Endodermal cell (in vitro differentiated cells): ENCODE measurements at regions not wholly inside any gene's neighbourhood (a gene's known extent, or its start where the extent isn't known, plus 50 kb on each side); places are given as distances from the start of the nearest gene placed in this dataset.

ENCODE experiments used
- DNase-seq: peaks from one replicate; pipeline ENCODE4 v3.0.0-alpha.2; 2017
- H3K27ac ChIP-seq: 2 replicates; pipeline ENCODE4 v1.5.1; 2013; ENCODE audit warnings: mild to moderate bottlenecking, low read depth, low read length, moderate library complexity
- H3K27me3 ChIP-seq: 2 replicates; pipeline ENCODE4 v1.6.1; 2013; ENCODE audit warnings: mild to moderate bottlenecking, low read length, moderate library complexity; ENCODE audit not compliant: insufficient read depth, control insufficient read depth, poor library complexity, severe bottlenecking
- H3K36me3 ChIP-seq: 2 replicates; pipeline ENCODE4 v1.7.0; 2013; ENCODE audit warnings: mild to moderate bottlenecking, low read length, moderate library complexity; ENCODE audit not compliant: control insufficient read depth, insufficient read depth
- H3K4me1 ChIP-seq: one replicate; pipeline ENCODE4 v1.7.0; 2013; ENCODE audit warnings: low read length; ENCODE audit not compliant: control insufficient read depth, insufficient read depth
- H3K4me3 ChIP-seq: 2 replicates; pipeline ENCODE4 v1.5.1; 2013; ENCODE audit warnings: mild to moderate bottlenecking, low read length, moderate library complexity
- H3K9ac ChIP-seq: 2 replicates; pipeline ENCODE4 v1.6.1; 2013; ENCODE audit warnings: mild to moderate bottlenecking, low read length, moderate library complexity; ENCODE audit not compliant: poor library complexity, severe bottlenecking; ENCODE audit errors: extremely low read depth
- H3K9me3 ChIP-seq: 2 replicates; pipeline ENCODE4 v1.6.1; 2013; ENCODE audit warnings: mild to moderate bottlenecking, low read length, moderate library complexity; ENCODE audit not compliant: control insufficient read depth
- H3K27ac Mint-ChIP-seq: 2 replicates; pipeline ENCODE4 v1.8.0; 2020; ENCODE audit warnings: mixed read lengths
- H3K27me3 Mint-ChIP-seq: 2 replicates; pipeline ENCODE4 v1.8.0; 2021; ENCODE audit warnings: mild to moderate bottlenecking, mixed read lengths; ENCODE audit not compliant: insufficient read depth
- H3K36me3 Mint-ChIP-seq: 2 replicates; pipeline ENCODE4 v1.8.0; 2020; ENCODE audit warnings: low read depth, mixed read lengths
- H3K4me1 Mint-ChIP-seq: 2 replicates; pipeline ENCODE4 v1.8.0; 2020; ENCODE audit warnings: mixed read lengths
- H3K4me3 Mint-ChIP-seq: 2 replicates; pipeline ENCODE4 v1.8.0; 2020; ENCODE audit warnings: mild to moderate bottlenecking, moderate library complexity, mixed read lengths
- H3K9me3 Mint-ChIP-seq: 2 replicates; pipeline ENCODE4 v1.8.0; 2020; ENCODE audit warnings: mild to moderate bottlenecking, mixed read lengths
- CTCF ChIP-seq: fragments of 200-600 bp; sonication (generic); conservative IDR thresholded peaks from 2 replicates; pipeline ENCODE4 v1.5.0; 2021; ENCODE audit warnings: antibody characterized with exemption, mild to moderate bottlenecking
- WGBS, 2 experiments: methylation state at CpG; one replicate each; pipeline versions ENCODE4 v1.1.5 to v1.1.7; 2013; ENCODE audit warnings: missing lambda C conversion rate in 2 of 2, mixed read lengths in 1 of 2; ENCODE audit not compliant: insufficient coverage in 1 of 2, insufficient read length in 1 of 2; 5-methylcytosine and 5-hydroxymethylcytosine counted together

DNA sequence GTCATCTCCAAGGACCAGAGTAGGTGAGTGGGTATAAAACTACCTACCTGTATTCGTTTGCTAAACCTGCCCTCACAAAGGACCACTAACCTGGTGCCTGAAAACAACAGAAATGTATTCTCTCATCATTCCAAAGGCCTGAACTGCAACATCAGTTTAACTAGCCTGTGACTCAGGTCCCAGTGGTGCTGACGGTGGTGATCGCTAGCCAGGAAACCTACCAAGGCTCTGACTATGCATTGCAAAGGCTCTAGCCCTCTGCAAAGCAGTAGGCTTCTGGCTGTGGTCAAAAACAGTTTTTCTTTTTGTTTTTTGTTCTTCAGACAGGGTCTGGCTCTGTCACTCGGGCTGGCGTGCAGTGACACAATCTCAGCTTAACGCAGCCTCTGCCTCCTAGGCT, 107.5 kb downstream of the NPTX2 start:
- no peaks in the 10 kb centered on the region for H3K4me1 Mint-ChIP-seq
- TF ChIP-seq CTCF, result no peak
- H3K4me1 ChIP-seq, result no peaks in the 10 kb centered on the region
- H3K27me3 Mint-ChIP-seq, result no peaks in the 10 kb centered on the region
- H3K4me3 Mint-ChIP-seq, result no peak overlapping the region
- H3K9me3 ChIP-seq, result no peaks in the 10 kb centered on the region
- no peak overlapping the region for H3K27ac ChIP-seq
- no peaks in the 10 kb centered on the region for H3K36me3 Mint-ChIP-seq
- WGBS, 2 experiments, result 78 to 83% methylated on average over 5 to 6 of the region's 6 CpGs
- H3K27ac Mint-ChIP-seq, result no peak overlapping the region
- H3K9ac ChIP-seq, result no peak overlapping the region
- no peak overlapping the region for H3K4me3 ChIP-seq
- H3K27me3 ChIP-seq, result no peaks in the 10 kb centered on the region
- DNase-seq, result no peak
- no peaks in the 10 kb centered on the region for H3K9me3 Mint-ChIP-seq
- no peaks in the 10 kb centered on the region for H3K36me3 ChIP-seq

DNA sequence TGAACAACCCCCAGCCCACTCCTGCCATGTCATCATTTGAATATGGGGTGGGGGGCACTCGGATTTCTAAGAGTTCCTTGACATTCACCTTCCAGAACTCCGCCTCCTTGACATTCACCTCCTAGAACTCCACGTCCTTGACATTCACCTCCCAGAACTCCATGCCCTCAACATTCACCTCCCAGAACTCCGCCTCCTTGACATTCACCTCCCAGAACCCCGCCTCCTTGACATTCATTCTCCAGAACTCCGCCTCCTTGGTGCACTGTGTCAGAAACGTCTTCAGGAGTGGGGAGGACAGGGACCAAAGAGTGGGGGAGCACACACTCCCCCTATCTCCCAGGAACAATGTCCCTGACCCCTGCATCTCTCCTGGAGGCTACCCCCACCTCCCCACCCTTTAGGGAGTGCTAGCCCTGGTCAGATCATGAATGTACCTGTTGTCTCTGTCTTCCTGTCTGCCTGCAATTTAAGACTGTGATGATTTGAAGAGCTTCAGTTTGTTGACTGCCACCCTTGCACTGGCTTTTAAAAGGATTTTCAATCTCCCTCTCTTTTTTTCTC, 110.1 kb downstream of the NPTX2 start:
- Mint-ChIP-seq H3K9me3 (peaks cover 1% of the 10 kb centered on the region), H3K4me3 (no peak overlapping the region), H3K27me3 (no peaks in the 10 kb centered on the region), H3K36me3 (no peaks in the 10 kb centered on the region), H3K27ac (no peak overlapping the region), H3K4me1 (no peaks in the 10 kb centered on the region)
- peak; percentile 70 for DNase-seq
- Histone ChIP-seq H3K4me1 (no peaks in the 10 kb centered on the region), H3K27ac (no peak overlapping the region), H3K9me3 (no peaks in the 10 kb centered on the region), H3K4me3 (no peak overlapping the region), H3K27me3 (no peaks in the 10 kb centered on the region), H3K9ac (no peak overlapping the region), H3K36me3 (no peaks in the 10 kb centered on the region)
- WGBS, 2 experiments, result 50 to 69% methylated on average over 2 to 6 of the region's 7 CpGs
- no peak for TF ChIP-seq CTCF

DNA sequence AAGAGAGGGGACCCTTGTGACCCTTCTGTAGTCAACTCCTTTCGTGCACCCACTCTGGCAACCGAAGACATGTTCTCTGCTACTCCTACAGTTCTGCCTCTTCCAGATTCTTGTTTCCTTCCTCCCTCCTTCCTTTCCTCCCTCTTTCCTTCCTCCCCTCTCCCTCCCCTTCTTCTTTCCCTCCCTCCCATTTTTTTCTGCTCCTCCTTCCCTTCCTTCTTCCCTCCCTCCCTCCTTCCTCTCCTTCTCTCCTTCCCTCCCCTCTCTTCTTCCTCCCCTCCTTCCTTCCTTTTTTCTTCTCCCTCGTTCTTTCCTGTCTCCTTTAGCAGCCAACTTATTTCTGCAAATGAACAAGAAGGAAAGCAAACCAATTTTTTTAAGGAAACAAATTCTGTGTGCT, 111.5 kb downstream of the NPTX2 start:
- no peaks in the 10 kb centered on the region for H3K9me3 ChIP-seq
- Mint-ChIP-seq H3K9me3 (peaks cover 10% of the 10 kb centered on the region), H3K4me1 (no peaks in the 10 kb centered on the region), H3K27me3 (no peaks in the 10 kb centered on the region), H3K36me3 (no peaks in the 10 kb centered on the region), H3K27ac (no peak overlapping the region), H3K4me3 (no peak overlapping the region)
- no peak for TF ChIP-seq CTCF
- DNase-seq, result no peak
- no peak overlapping the region for H3K27ac ChIP-seq
- no peak overlapping the region for H3K4me3 ChIP-seq
- no peaks in the 10 kb centered on the region for H3K27me3 ChIP-seq
- no peaks in the 10 kb centered on the region for H3K4me1 ChIP-seq
- WGBS, 2 experiments, result 84 to 90% methylated on average over 2 to 3 of the region's 3 CpGs
- H3K9ac ChIP-seq, result no peak overlapping the region
- no peaks in the 10 kb centered on the region for H3K36me3 ChIP-seq
